ENCODE measurements at regions not wholly inside any gene's neighbourhood (a gene's known extent, or its start where the extent isn't known, plus 50 kb on each side); places are given as distances from the start of the nearest gene placed in this dataset.

- DNase-seq: no peak
Observed at GRCh38 chr1:10848109-10848684, 51.8 kb upstream of the CASZ1 start.

- DNase-seq: no peak
Observed at GRCh38 chr1:10850026-10850425, 53.6 kb upstream of the CASZ1 start.

GRCh38 chr1:10851024-10852013, 54.9 kb upstream of the CASZ1 start:
- no peak for DNase-seq

GRCh38 chr1:10852018-10852417, 55.6 kb upstream of the CASZ1 start:
- DNase-seq: no peak

- DNase-seq: no peak
Observed at GRCh38 chr1:10852486-10852885, 56.0 kb upstream of the CASZ1 start.

GRCh38 chr1:10852998-10853520, 56.6 kb upstream of the CASZ1 start:
- DNase-seq: no peak

GRCh38 chr1:10853701-10854100, 57.3 kb upstream of the CASZ1 start:
- no peak for DNase-seq

- DNase-seq: no peak
Observed at GRCh38 chr1:10854856-10855459, 58.5 kb upstream of the CASZ1 start.

- DNase-seq: peak; percentile 80
Observed at GRCh38 chr1:10856176-10856683, 59.8 kb upstream of the CASZ1 start.

- peak; percentile 81 for DNase-seq
Observed at GRCh38 chr1:10856863-10857598, 60.6 kb upstream of the CASZ1 start.

- peak; percentile 68 for DNase-seq
Observed at GRCh38 chr1:10857687-10858086, 61.2 kb upstream of the CASZ1 start.

GRCh38 chr1:10860218-10860617, 63.8 kb upstream of the CASZ1 start:
- no peak for DNase-seq

- no peak for DNase-seq
Observed at GRCh38 chr1:10860682-10861081, 64.2 kb upstream of the CASZ1 start.

- no peak for DNase-seq
Observed at GRCh38 chr1:10861822-10862221, 65.4 kb upstream of the CASZ1 start.

- DNase-seq: peak; percentile 60
Observed at GRCh38 chr1:10862743-10863335, 66.4 kb upstream of the CASZ1 start.

GRCh38 chr1:10863886-10864285, 67.4 kb upstream of the CASZ1 start:
- DNase-seq: no peak

- DNase-seq: no peak
Observed at GRCh38 chr1:10864776-10865175, 68.3 kb upstream of the CASZ1 start.

GRCh38 chr1:10865518-10866320, 69.3 kb upstream of the CASZ1 start:
- no peak for DNase-seq

GRCh38 chr1:10866321-10867093, 70.1 kb upstream of the CASZ1 start:
- peak; percentile 49 for DNase-seq
